GM12878 (cell line): ENCODE measurements at regions not wholly inside any gene's neighbourhood (a gene's known extent, or its start where the extent isn't known, plus 50 kb on each side); places are given as distances from the start of the nearest gene placed in this dataset.

Source experiments
- ATAC-seq: fragments of 200-7000 bp; cut with Tn5 transposase; 3 replicates; pipeline ENCODE4 v1.9.1; 2020; ENCODE audit warnings: mild to moderate bottlenecking, moderate library complexity
- BruUV-seq: library from RNA; stranded (reverse); fragments of 400-500 nt; replicated peaks from 2 replicates; lab custom pipeline; 2021; lab: Mats Ljungman, UMichigan
- CTCF ChIA-PET: fragments of 300-600 bp; sonication (Branson Sonifier 250); formaldehyde crosslinking; extraction: SDS; loops from one replicate; lab custom pipeline; 2021; ENCODE audit warnings: inconsistent platforms; lab: Yijun Ruan, JAX
- POLR2A ChIA-PET: fragments of 350-600 bp; formaldehyde crosslinking; extraction: SDS; loops from one replicate; lab custom pipeline; 2021; ENCODE audit warnings: inconsistent platforms; lab: Charles Lee
- RAD21 ChIA-PET: fragments of 300-600 bp; sonication (Branson Sonifier 250); formaldehyde crosslinking; loops from one replicate; lab custom pipeline; 2023; ENCODE audit warnings: antibody characterized with exemption; ENCODE audit not compliant: unreplicated experiment; lab: Charles Lee
- SMC1A ChIA-PET: fragments of 300-600 bp; sonication (Branson Sonifier 250); formaldehyde crosslinking; loops from one replicate; lab custom pipeline; 2023; ENCODE audit not compliant: unreplicated experiment, uncharacterized antibody; lab: Charles Lee
- DNase-seq: peaks from one replicate; pipeline ENCODE4 v3.0.0-alpha.2; 2011; ENCODE audit warnings: low read depth, low spot score
- FAIRE-seq: peaks from 3 replicates; lab custom pipeline; 2011; peaks lifted over from hg19 to GRCh38; lab: Jason Lieb, UNC
- H2AFZ ChIP-seq: 2 replicates; pipeline ENCODE4 v1.6.0; 2011; ENCODE audit warnings: low read depth, low read length, control low read depth; ENCODE audit not compliant: control insufficient read depth
- H3K27ac ChIP-seq: 2 replicates; pipeline ENCODE4 v1.5.1; 2011; ENCODE audit warnings: control low read depth; ENCODE audit not compliant: control insufficient read depth, insufficient read depth
- H3K27me3 ChIP-seq, 2 experiments: replicated peaks in 1 of 2; 2 replicates each; pipeline versions ENCODE4 v1.6.0 to v1.6.1; 2011; ENCODE audit warnings: low read length in 1 of 2; ENCODE audit not compliant: control insufficient read depth in 2 of 2, insufficient read depth in 2 of 2
- H3K36me3 ChIP-seq, 2 experiments: 2 replicates each; pipeline ENCODE4 v1.5.1; 2011; ENCODE audit warnings: low read length in 1 of 2; ENCODE audit not compliant: control insufficient read depth in 2 of 2, insufficient read depth in 2 of 2
- H3K4me1 ChIP-seq: 2 replicates; pipeline ENCODE4 v1.6.1; 2011; ENCODE audit warnings: mild to moderate bottlenecking, low read length, moderate library complexity, mixed read lengths; ENCODE audit not compliant: control insufficient read depth, insufficient read depth
- H3K4me2 ChIP-seq: 2 replicates; pipeline ENCODE4 v1.6.0; 2011; ENCODE audit warnings: control low read depth; ENCODE audit not compliant: control insufficient read depth, insufficient read depth
- H3K4me3 ChIP-seq: fragments of 200-600 bp; sonication (generic); 2 replicates; pipeline ENCODE4 v1.5.1; 2016
- H3K79me2 ChIP-seq: 2 replicates; pipeline ENCODE4 v1.6.0; 2011; ENCODE audit warnings: low read length; ENCODE audit not compliant: control insufficient read depth, insufficient read depth
- H3K9ac ChIP-seq: 2 replicates; pipeline ENCODE4 v1.8.0; 2011; ENCODE audit warnings: low read length, control low read depth, mixed read lengths; ENCODE audit not compliant: control insufficient read depth, insufficient read depth
- H3K9me3 ChIP-seq: replicated peaks from 3 replicates; pipeline ENCODE4 v1.5.1; 2011; ENCODE audit warnings: mild to moderate bottlenecking, low read length; ENCODE audit not compliant: control insufficient read depth, insufficient read depth
- H4K20me1 ChIP-seq: 2 replicates; pipeline ENCODE4 v1.6.0; 2011; ENCODE audit not compliant: control insufficient read depth, insufficient read depth
- CBX5 ChIP-seq: sonication (generic); IDR thresholded peaks from 2 replicates; pipeline ENCODE4 v1.6.1; 2016; ENCODE audit warnings: low read depth, moderate library complexity, mild to moderate bottlenecking, inconsistent platforms
- CHD4 ChIP-seq: fragments of 200-600 bp; sonication (generic); IDR thresholded peaks from 2 replicates; pipeline ENCODE4 v1.6.1; 2016; ENCODE audit warnings: mild to moderate bottlenecking
- E4F1 ChIP-seq: fragments of 450-650 bp; IDR thresholded peaks from 2 replicates; pipeline ENCODE4 v1.6.1; 2018; ENCODE audit warnings: borderline replicate concordance, mild to moderate bottlenecking; ENCODE audit not compliant: partially characterized antibody
- ELK1 ChIP-seq: IDR thresholded peaks from 2 replicates; pipeline ENCODE4 v1.6.1; 2012; ENCODE audit warnings: low read depth, low read length, improper control_type of control experiment
- FOS ChIP-seq: IDR thresholded peaks from 3 replicates; pipeline ENCODE4 v1.6.1; 2011; ENCODE audit warnings: borderline replicate concordance; ENCODE audit not compliant: insufficient read length; ENCODE audit errors: extremely low read depth
- FOXK2 ChIP-seq: fragments of 450-650 bp; IDR thresholded peaks from 2 replicates; pipeline ENCODE4 v1.6.1; 2017; ENCODE audit warnings: mild to moderate bottlenecking, moderate library complexity
- HSF1 ChIP-seq: fragments of 150-350 bp; IDR thresholded peaks from 2 replicates; pipeline ENCODE4 v1.6.1; 2014; ENCODE audit warnings: mild to moderate bottlenecking, low read depth, low read length
- MEF2A ChIP-seq: IDR thresholded peaks from 2 replicates; pipeline ENCODE4 v1.6.1; 2011; ENCODE audit warnings: low read depth, mild to moderate bottlenecking, low read length, moderate library complexity; ENCODE audit not compliant: insufficient read depth
- NFIC ChIP-seq: IDR thresholded peaks from 2 replicates; pipeline ENCODE4 v1.6.1; 2012; ENCODE audit warnings: low read depth, mild to moderate bottlenecking, inconsistent platforms, low read length, moderate library complexity
- NRF1 ChIP-seq: conservative IDR thresholded peaks from 2 replicates; pipeline ENCODE4 v1.6.1; 2011; ENCODE audit warnings: mild to moderate bottlenecking, low read depth, low read length, improper control_type of control experiment
- RBBP5 ChIP-seq: fragments of 200-600 bp; sonication (generic); conservative IDR thresholded peaks from 2 replicates; pipeline ENCODE4 v1.6.1; 2016
- RUNX3 ChIP-seq: IDR thresholded peaks from 2 replicates; pipeline ENCODE4 v1.6.1; 2012; ENCODE audit warnings: low read length, inconsistent platforms
- SMAD1 ChIP-seq: fragments of 450-650 bp; IDR thresholded peaks from 2 replicates; pipeline ENCODE4 v1.6.1; 2018; ENCODE audit warnings: mild to moderate bottlenecking, low read depth; ENCODE audit not compliant: partially characterized antibody
- SUZ12 ChIP-seq: fragments of 200-600 bp; sonication (generic); IDR thresholded peaks from one replicate; pipeline ENCODE4 v1.6.1; 2018; ENCODE audit warnings: antibody characterized with exemption, mild to moderate bottlenecking; ENCODE audit not compliant: unreplicated experiment
- TCF12 ChIP-seq: IDR thresholded peaks from 2 replicates; pipeline ENCODE4 v1.6.1; 2011; ENCODE audit warnings: low read depth, mild to moderate bottlenecking, low read length
- ZBTB4 ChIP-seq: fragments of 450-650 bp; formaldehyde crosslinking; IDR thresholded peaks from 2 replicates; pipeline ENCODE4 v1.4.0; 2022; ENCODE audit warnings: mild to moderate bottlenecking, moderate library complexity
- ZNF217 ChIP-seq: fragments of 450-650 bp; IDR thresholded peaks from 2 replicates; pipeline ENCODE4 v1.6.1; 2017; ENCODE audit warnings: antibody characterized with exemption, mild to moderate bottlenecking
- ZZZ3 ChIP-seq: IDR thresholded peaks from 2 replicates; pipeline ENCODE4 v1.6.1; 2011; ENCODE audit warnings: low read depth; ENCODE audit not compliant: control insufficient read depth, insufficient read length
- WGBS: methylation state at CpG from one replicate; pipeline ENCODE4 v1.1.6; 2016; ENCODE audit warnings: low lambda C conversion rate; ENCODE audit not compliant: insufficient replicate concordance, insufficient coverage; ENCODE audit errors: missing lambda C conversion rate; 5-methylcytosine and 5-hydroxymethylcytosine counted together
- in situ Hi-C: fragments of 300-500 bp; cut with MboI; formaldehyde crosslinking; loops from 9 replicates; pipeline ENCODE4 v1.14.3; 2018; ENCODE audit warnings: mixed read lengths
- intact Hi-C: fragments of 100-400 bp; cut with micrococcal nuclease; formaldehyde crosslinking; loops from one replicate; pipeline ENCODE4 v1.14.2; 2022; ENCODE audit not compliant: unreplicated experiment

GRCh38 chr6:4506792-4507191 lies 269.4 kb upstream of the CDYL start:
- DNase-seq, result no peak
- Histone ChIP-seq H3K27me3 (no peaks in the 10 kb centered on the region), H3K27ac (no peak overlapping the region), H3K4me2 (no peak overlapping the region), H3K79me2 (no peaks in the 10 kb centered on the region), H3K36me3 (no peaks in the 10 kb centered on the region), H2AFZ (no peak overlapping the region), H3K4me1 (no peaks in the 10 kb centered on the region), H3K9ac (no peak overlapping the region), H3K4me3 (no peak overlapping the region), H4K20me1 (no peaks in the 10 kb centered on the region), H3K9me3 (no peaks in the 10 kb centered on the region)
- SMC1A ChIA-PET, result no interaction called here
- FAIRE-seq, result no peak
- POLR2A ChIA-PET, result no interaction called here
- intact Hi-C loops, result no loop called here
- 8% methylated on average over 1 of the region's 1 CpG for WGBS
- RAD21 ChIA-PET, result no interaction called here
- ATAC-seq, result no peak
- no TSS peak for BruUV-seq
- CTCF ChIA-PET, result no interaction called here
- in situ Hi-C loops, result no loop called here
- TF ChIP-seq CBX5, result no peak
- no peak for TF ChIP-seq ZBTB4 (CRISPR knock-in tag)
- no peak for TF ChIP-seq MEF2A
- TF ChIP-seq SUZ12, result no peak
- TF ChIP-seq E4F1, result no peak
- TF ChIP-seq HSF1, result no peak
- no peak for TF ChIP-seq CHD4
- no peak for TF ChIP-seq NFIC
- no peak for TF ChIP-seq TCF12
- no peak for TF ChIP-seq FOXK2
- no peak for TF ChIP-seq ZZZ3
- TF ChIP-seq SMAD1, result no peak
- TF ChIP-seq RUNX3, result no peak
- TF ChIP-seq RBBP5, result no peak
- no peak for TF ChIP-seq NRF1
- TF ChIP-seq FOS, result no peak
- TF ChIP-seq ZNF217, result no peak
- TF ChIP-seq ELK1, result no peak
